Esophagus squamous epithelium (tissue), 4 donors: ENCODE measurements at regions not wholly inside any gene's neighbourhood (a gene's known extent, or its start where the extent isn't known, plus 50 kb on each side); places are given as distances from the start of the nearest gene placed in this dataset.

Experiments
- CTCF ChIP-seq, 6 experiments: fragments of 450-650 bp in 4 of 6; fragments of 200-600 bp in 2 of 6; sonication (generic) in 2 of 6; IDR thresholded peaks; one replicate each; pipeline ENCODE4 v1.5.1; 2016 to 2019; ENCODE audit warnings: antibody characterized with exemption in 6 of 6, mild to moderate bottlenecking in 4 of 6, moderate library complexity in 4 of 6
- POLR2A ChIP-seq, 4 donors: fragments of 450-650 bp; IDR thresholded peaks; one replicate each; pipeline ENCODE4 v1.6.1; 2017; ENCODE audit warnings: antibody characterized with exemption in 4 of 4, mild to moderate bottlenecking in 4 of 4, moderate library complexity in 3 of 4

- TF ChIP-seq CTCF (IDR thresholded peaks at IDR 0.05) = no peak
- no peak for TF ChIP-seq POLR2A (IDR thresholded peaks at IDR 0.05)
These were observed 291.4 kb upstream of the UMPS start for GRCh38 chr3:124438813-124439212.
